Heart left ventricle (tissue), 13 donors: ENCODE measurements at regions not wholly inside any gene's neighbourhood (a gene's known extent, or its start where the extent isn't known, plus 50 kb on each side); places are given as distances from the start of the nearest gene placed in this dataset.

Experiments used
- CTCF ChIP-seq, 12 donors: fragments of 200-600 bp; sonication (generic) in 4 of 12; IDR thresholded peaks; one replicate each; pipeline versions ENCODE4 v1.5.0 to v1.8.0; 2018 to 2022; ENCODE audit warnings: antibody characterized with exemption in 12 of 12, mild to moderate bottlenecking in 5 of 12
- POLR2A ChIP-seq, 2 donors: fragments of 450-650 bp; IDR thresholded peaks; one replicate each; pipeline ENCODE4 v1.6.1; 2017; ENCODE audit warnings: antibody characterized with exemption in 2 of 2, mild to moderate bottlenecking in 2 of 2, moderate library complexity in 2 of 2
- donor health status: ischemic (EF 13 %, LVEDD 7.1; RV severe dilation, severe dysfunction).
- donor health status: DM: no; HTN: yes; CAD: no.
- donor health status: DM: no; HTN: no; CAD: no.
- donor health status: ischemic (EF 25% LVEDD 6.9; RV normal size, moderate dysfunction).
- donor health status: ischemic (EF 25% LVEDD 5.7; RV mildly dilated, moderate dysfunction).
- donor health status: ischemic (EF 35%, LVEDD 5.7; RV mildly dilated, moderate dysfunction).
- donor health status: nonischemic (EF 11% LVEDD 7.7; RV severe dilation, severe dysfunction).
- donor health status: DM: yes; HTN: yes; CAD: no.
- donor health status: PGD.
- donor health status: ischemic (EF 29% LVEDD 5.4; RV normal size, mild dysfunction).
- donor health status: nonischemic (EF 23%, LVEDD 6.1; RV moderate dilation, normal function).

GRCh38 chr10:71089162-71089561, 123.2 kb upstream of the UNC5B start:
- no peak for TF ChIP-seq CTCF (IDR thresholded peaks at IDR 0.05)
- TF ChIP-seq POLR2A (IDR thresholded peaks at IDR 0.05): no peak
